Fibroblast of lung (primary cell): ENCODE measurements at regions not wholly inside any gene's neighbourhood (a gene's known extent, or its start where the extent isn't known, plus 50 kb on each side); places are given as distances from the start of the nearest gene placed in this dataset.

Experiments
- DNase-seq, 2 donors: peaks; one replicate each; pipeline versions ENCODE4 v3.0.0 to v3.0.0-alpha.2; 2010; ENCODE audit warnings: low read depth in 2 of 2
- H2AFZ ChIP-seq: 2 replicates; pipeline ENCODE4 v1.5.1; 2012; ENCODE audit warnings: low read length, control low read depth, inconsistent platforms
- H3K27ac ChIP-seq: 2 replicates; pipeline ENCODE4 v1.5.1; 2011; ENCODE audit warnings: low read length, control low read depth; ENCODE audit not compliant: insufficient read depth
- H3K27me3 ChIP-seq: 2 replicates; pipeline ENCODE4 v1.5.1; 2011; ENCODE audit warnings: mild to moderate bottlenecking, low read length; ENCODE audit not compliant: control insufficient read depth, insufficient read depth
- H3K36me3 ChIP-seq: 2 replicates; pipeline ENCODE4 v1.5.1; 2011; ENCODE audit warnings: low read length; ENCODE audit not compliant: control insufficient read depth, insufficient read depth
- H3K4me1 ChIP-seq: 2 replicates; pipeline ENCODE4 v1.5.1; 2011; ENCODE audit warnings: low read length; ENCODE audit not compliant: control insufficient read depth, insufficient read depth; ENCODE audit errors: extremely low read depth
- H3K4me2 ChIP-seq: 2 replicates; pipeline ENCODE4 v1.5.1; 2011; ENCODE audit warnings: low read length, control low read depth; ENCODE audit not compliant: insufficient read depth; ENCODE audit errors: extremely low read depth
- H3K4me3 ChIP-seq, 4 experiments: fragments of 200-600 bp in 1 of 4; sonication (generic) in 1 of 4; replicated peaks in 1 of 4; 2 replicates each; pipeline ENCODE4 v1.5.1; 2011 to 2016; ENCODE audit warnings: low read length in 4 of 4, low read depth in 3 of 4, mild to moderate bottlenecking in 3 of 4, control low read depth in 2 of 4, inconsistent platforms in 1 of 4, mixed read lengths in 1 of 4; ENCODE audit not compliant: insufficient read depth in 1 of 4; ENCODE audit errors: control extremely low read depth in 1 of 4
- H3K79me2 ChIP-seq: 2 replicates; pipeline ENCODE4 v1.5.1; 2012; ENCODE audit warnings: mild to moderate bottlenecking, low read length, inconsistent platforms; ENCODE audit not compliant: control insufficient read depth, insufficient read depth
- H3K9ac ChIP-seq: 2 replicates; pipeline ENCODE4 v1.5.1; 2011; ENCODE audit warnings: mild to moderate bottlenecking, low read length, control low read depth; ENCODE audit not compliant: insufficient read depth
- H3K9me3 ChIP-seq: 2 replicates; pipeline ENCODE4 v1.5.1; 2012; ENCODE audit warnings: low read depth, low read length; ENCODE audit not compliant: control insufficient read depth, insufficient read depth
- H4K20me1 ChIP-seq: 2 replicates; pipeline ENCODE4 v1.5.1; 2011; ENCODE audit warnings: low read length; ENCODE audit not compliant: control insufficient read depth, insufficient read depth; ENCODE audit errors: extremely low read depth
- CTCF ChIP-seq, 2 donors: IDR thresholded peaks in 1 of 2; conservative IDR thresholded peaks in 1 of 2; 1 replicate in 1 of 2; 2 replicates in 1 of 2; pipeline ENCODE4 v1.5.1; 2011 to 2012; ENCODE audit warnings: low read length in 2 of 2, control low read depth in 1 of 2, inconsistent platforms in 1 of 2, low read depth in 1 of 2, mild to moderate bottlenecking in 1 of 2
- EZH2 ChIP-seq: IDR thresholded peaks from 2 replicates; pipeline ENCODE4 v1.5.1; 2012; ENCODE audit warnings: low read length, control low read depth, mild to moderate bottlenecking; ENCODE audit errors: missing control alignments

GRCh38 chr7:48803250-48803649, 121.1 kb upstream of the CDC14C start:
- no peak overlapping the region for H3K4me2 ChIP-seq
- H3K36me3 ChIP-seq, result no peaks in the 10 kb centered on the region
- H4K20me1 ChIP-seq, result no peaks in the 10 kb centered on the region
- TF ChIP-seq CTCF (conservative IDR thresholded peaks at IDR 0.05 in 1 of 2, IDR thresholded peaks at IDR 0.05 in 1 of 2; ENCODE audit: low read depth in 1 of 2, low read length in 2 of 2) (no peak), EZH2 (no peak)
- H3K9ac ChIP-seq, result no peak overlapping the region
- H3K79me2 ChIP-seq, result no peaks in the 10 kb centered on the region
- H3K27ac ChIP-seq, result no peak overlapping the region
- no peaks in the 10 kb centered on the region for H3K27me3 ChIP-seq
- no peak for DNase-seq
- no peak overlapping the region for H2AFZ ChIP-seq
- H3K4me3 ChIP-seq, result no peak overlapping the region
- no peaks in the 10 kb centered on the region for H3K4me1 ChIP-seq
- no peaks in the 10 kb centered on the region for H3K9me3 ChIP-seq

GRCh38 chr7:48806731-48807130, 117.6 kb upstream of the CDC14C start:
- no peaks in the 10 kb centered on the region for H4K20me1 ChIP-seq
- H3K27ac ChIP-seq, result no peak overlapping the region
- no peaks in the 10 kb centered on the region for H3K9me3 ChIP-seq
- no peaks in the 10 kb centered on the region for H3K27me3 ChIP-seq
- no peaks in the 10 kb centered on the region for H3K79me2 ChIP-seq
- H3K4me1 ChIP-seq, result no peaks in the 10 kb centered on the region
- H2AFZ ChIP-seq, result no peak overlapping the region
- DNase-seq, result no peak
- H3K4me3 ChIP-seq, result no peak overlapping the region
- TF ChIP-seq CTCF (conservative IDR thresholded peaks at IDR 0.05 in 1 of 2, IDR thresholded peaks at IDR 0.05 in 1 of 2; ENCODE audit: low read depth in 1 of 2, low read length in 2 of 2) (no peak), EZH2 (no peak)
- H3K4me2 ChIP-seq, result no peak overlapping the region
- H3K36me3 ChIP-seq, result no peaks in the 10 kb centered on the region
- H3K9ac ChIP-seq, result no peak overlapping the region

GRCh38 chr7:48811071-48811470, 113.3 kb upstream of the CDC14C start:
- no peak for DNase-seq
- Histone ChIP-seq H3K9ac (no peak overlapping the region), H3K9me3 (no peaks in the 10 kb centered on the region), H3K4me1 (no peaks in the 10 kb centered on the region), H3K36me3 (no peaks in the 10 kb centered on the region), H3K79me2 (no peaks in the 10 kb centered on the region), H4K20me1 (no peaks in the 10 kb centered on the region), H3K4me3 (no peak overlapping the region), H3K27me3 (no peaks in the 10 kb centered on the region), H3K4me2 (no peak overlapping the region), H2AFZ (no peak overlapping the region), H3K27ac (no peak overlapping the region)
- TF ChIP-seq EZH2 (no peak), CTCF (conservative IDR thresholded peaks at IDR 0.05 in 1 of 2, IDR thresholded peaks at IDR 0.05 in 1 of 2; ENCODE audit: low read depth in 1 of 2, low read length in 2 of 2) (no peak)
